Right cardiac atrium (tissue), 5 donors: ENCODE measurements at regions not wholly inside any gene's neighbourhood (a gene's known extent, or its start where the extent isn't known, plus 50 kb on each side); places are given as distances from the start of the nearest gene placed in this dataset.
"Not testable (repeated sequence)": the region's sequence is repeated elsewhere in the genome, so short reads cannot be mapped to it uniquely, and the experiment has no call there.

ENCODE experiments used
- ATAC-seq, 2 donors: fragments of 200-7000 bp; cut with Tn5 transposase; one replicate each; pipeline versions ENCODE4 v1.8.0 to v1.9.1; 2020; ENCODE audit warnings: moderate library complexity in 2 of 2, mild to moderate bottlenecking in 1 of 2
- DNase-seq, 3 donors: peaks; one replicate each; pipeline ENCODE4 v3.0.0-alpha.2; 2020
- H3K27ac ChIP-seq: one replicate; pipeline ENCODE4 v1.5.1; 2013; ENCODE audit warnings: mild to moderate bottlenecking, low read length, control low read depth, moderate library complexity
- H3K27me3 ChIP-seq: one replicate; pipeline ENCODE4 v1.6.1; 2013; ENCODE audit not compliant: control insufficient read depth, insufficient read depth
- H3K4me1 ChIP-seq: one replicate; pipeline ENCODE4 v1.6.1; 2013; ENCODE audit warnings: low read length; ENCODE audit not compliant: control insufficient read depth, insufficient read depth
- H3K4me3 ChIP-seq: one replicate; pipeline ENCODE4 v1.5.1; 2013; ENCODE audit warnings: low read length, control low read depth
- H3K9me3 ChIP-seq: one replicate; pipeline ENCODE4 v1.6.1; 2013; ENCODE audit warnings: low read length; ENCODE audit not compliant: control insufficient read depth
- WGBS: extraction: QIAGEN DNeasy Blood & Tissue Kit; methylation state at CpG from one replicate; pipeline ENCODE4 v1.1.7; 2013; 5-methylcytosine and 5-hydroxymethylcytosine counted together
- intact Hi-C, 4 donors: fragments of 100-400 bp; cut with DNase I; formaldehyde crosslinking; loops; one replicate each; pipeline versions ENCODE4 v1.11.0 to v1.14.0; 2022 to 2023
- donor health status: healthy with polysubstance abuse.
- donor health status: DM: no; HTN: yes; CAD: no.
- donor health status: DM: no; HTN: no; CAD: no.
- donor health status: DM: no; HTN: yes; CAD: no; lungs with severe emphysema.
- donor health status: DM: yes; HTN: yes; CAD: no.

- no peak for DNase-seq
- intact Hi-C loops, result no loop called here
- no peak for ATAC-seq
- 96% methylated on average over 4 of the region's 4 CpGs for WGBS
- Histone ChIP-seq H3K4me1 (no peaks in the 10 kb centered on the region), H3K9me3 (no peaks in the 10 kb centered on the region), H3K4me3 (no peak overlapping the region), H3K27me3 (no peaks in the 10 kb centered on the region), H3K27ac (no peak overlapping the region)
Measured at GRCh38 chr13:50280441-50280937, 265.2 kb downstream of the KCNRG start.

- no peak for DNase-seq
- Histone ChIP-seq H3K4me3 (no peak overlapping the region), H3K9me3 (no peaks in the 10 kb centered on the region), H3K27me3 (no peaks in the 10 kb centered on the region), H3K4me1 (no peaks in the 10 kb centered on the region), H3K27ac (no peak overlapping the region)
- ATAC-seq, result no peak
- intact Hi-C loops, result no loop called here
Measured at GRCh38 chr13:50282016-50282415, 266.8 kb downstream of the KCNRG start.

GRCh38 chr13:50283017-50283416, 267.8 kb downstream of the KCNRG start:
- H3K27ac ChIP-seq, result no peak overlapping the region
- DNase-seq (no peak), ATAC-seq (no peak)
- H3K4me1 ChIP-seq, result no peaks in the 10 kb centered on the region
- 81% methylated on average over 2 of the region's 2 CpGs for WGBS
- no peak overlapping the region for H3K4me3 ChIP-seq
- no peaks in the 10 kb centered on the region for H3K27me3 ChIP-seq
- no peaks in the 10 kb centered on the region for H3K9me3 ChIP-seq
- intact Hi-C loops, result no loop called here

GRCh38 chr13:50284540-50284939, 269.3 kb downstream of the KCNRG start:
- Histone ChIP-seq H3K4me1 (no peaks in the 10 kb centered on the region), H3K27me3 (no peaks in the 10 kb centered on the region), H3K27ac (no peak overlapping the region), H3K9me3 (no peaks in the 10 kb centered on the region), H3K4me3 (no peak overlapping the region)
- DNase-seq (no peak), ATAC-seq (no peak)
- 83% methylated on average over 2 of the region's 2 CpGs for WGBS
- intact Hi-C loops, result no loop called here

GRCh38 chr13:50285283-50285682, 270.0 kb downstream of the KCNRG start:
- ATAC-seq (no peak), DNase-seq (no peak)
- H3K4me3 ChIP-seq, result no peak overlapping the region
- WGBS, result 85% methylated on average over 3 of the region's 3 CpGs
- H3K27me3 ChIP-seq, result no peaks in the 10 kb centered on the region
- intact Hi-C loops, result no loop called here
- H3K4me1 ChIP-seq, result no peaks in the 10 kb centered on the region
- no peaks in the 10 kb centered on the region for H3K9me3 ChIP-seq
- H3K27ac ChIP-seq, result no peak overlapping the region

GRCh38 chr13:50286324-50286723, 271.1 kb downstream of the KCNRG start:
- intact Hi-C loops, result no loop called here

GRCh38 chr13:50290186-50290585, 274.9 kb downstream of the KCNRG start:
- H3K4me1 ChIP-seq, result no peaks in the 10 kb centered on the region
- H3K27me3 ChIP-seq, result no peaks in the 10 kb centered on the region
- no peak overlapping the region for H3K27ac ChIP-seq
- no peaks in the 10 kb centered on the region for H3K9me3 ChIP-seq
- 52% methylated on average over 1 of the region's 1 CpG for WGBS
- ATAC-seq, result no peak
- H3K4me3 ChIP-seq, result no peak overlapping the region
- DNase-seq, result no peak
- intact Hi-C loops, result no loop called here

More at GRCh38 chr13:50286324-50286723, 271.1 kb downstream of the KCNRG start:
- ATAC-seq, result no peak
- no peak overlapping the region for H3K4me3 ChIP-seq
- no peak for DNase-seq
- no peaks in the 10 kb centered on the region for H3K9me3 ChIP-seq
- H3K27me3 ChIP-seq, result no peaks in the 10 kb centered on the region
- 57% methylated on average over 3 of the region's 3 CpGs for WGBS
- no peaks in the 10 kb centered on the region for H3K4me1 ChIP-seq
- H3K27ac ChIP-seq, result no peak overlapping the region

- Histone ChIP-seq H3K4me1 (no peaks in the 10 kb centered on the region), H3K27ac (no peak overlapping the region), H3K4me3 (no peak overlapping the region), H3K9me3 (no peaks in the 10 kb centered on the region), H3K27me3 (no peaks in the 10 kb centered on the region)
- DNase-seq, result no peak
- intact Hi-C loops, result no loop called here
- ATAC-seq, result no peak
- 74% methylated on average over 2 of the region's 2 CpGs for WGBS
Measured at GRCh38 chr13:50291611-50292010, 276.4 kb downstream of the KCNRG start.

GRCh38 chr13:50292081-50292480, 276.8 kb downstream of the KCNRG start:
- DNase-seq (no peak), ATAC-seq (no peak)
- Histone ChIP-seq H3K27me3 (no peaks in the 10 kb centered on the region), H3K4me3 (no peak overlapping the region), H3K9me3 (no peaks in the 10 kb centered on the region), H3K4me1 (no peaks in the 10 kb centered on the region), H3K27ac (no peak overlapping the region)
- 83% methylated on average over 1 of the region's 1 CpG for WGBS
- intact Hi-C loops, result no loop called here

- intact Hi-C loops, H3K9me3 ChIP-seq, ATAC-seq, H3K4me3 ChIP-seq, DNase-seq, H3K27ac ChIP-seq, H3K27me3 ChIP-seq, H3K4me1 ChIP-seq: not testable (repeated sequence)
- 87% methylated on average over 4 of the region's 4 CpGs for WGBS
Measured at GRCh38 chr13:50294425-50294824, 279.2 kb downstream of the KCNRG start.

GRCh38 chr13:50299546-50300249, 284.5 kb downstream of the KCNRG start:
- H3K9me3 ChIP-seq, result no peaks in the 10 kb centered on the region
- no peak overlapping the region for H3K27ac ChIP-seq
- intact Hi-C loops, result no loop called here
- no peaks in the 10 kb centered on the region for H3K4me1 ChIP-seq
- ATAC-seq, result no peak
- no peak for DNase-seq
- H3K4me3 ChIP-seq, result no peak overlapping the region
- WGBS, result 74% methylated on average over 3 of the region's 3 CpGs
- no peaks in the 10 kb centered on the region for H3K27me3 ChIP-seq
